ENCODE measurements at regions not wholly inside any gene's neighbourhood (a gene's known extent, or its start where the extent isn't known, plus 50 kb on each side); places are given as distances from the start of the nearest gene placed in this dataset.

DNA sequence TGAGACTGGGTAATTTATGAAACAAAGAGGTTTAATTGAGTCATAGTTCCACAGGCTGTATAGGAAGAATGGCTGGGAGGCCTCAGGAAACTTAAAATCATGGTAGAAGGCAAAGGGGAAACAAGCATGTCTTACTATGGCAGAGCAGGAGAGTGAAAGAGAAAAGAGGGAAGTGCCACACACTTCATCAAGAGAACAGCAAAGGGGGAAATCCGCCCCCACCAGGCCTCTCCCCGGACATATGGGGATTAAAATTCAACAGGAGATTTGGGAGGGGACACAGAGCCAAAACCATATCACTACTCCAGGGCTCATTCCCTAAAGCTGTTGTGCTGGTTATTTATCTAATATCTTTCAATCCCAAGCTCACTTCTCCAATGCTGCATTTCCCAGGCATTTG is 50.2 kb upstream of the NR3C1 start:
- TF ChIP-seq TARDBP (IDR thresholded peaks at IDR 0.05) (no peak), FOXM1 (IDR thresholded peaks at IDR 0.05; ENCODE audit: borderline replicate concordance) (no peak), SUZ12 (IDR thresholded peaks at IDR 0.05) (no peak), LEF1 (IDR thresholded peaks at IDR 0.05; ENCODE audit: borderline replicate concordance) (no peak), ZNF384 (IDR thresholded peaks at IDR 0.05) (no peak), ELF4 (IDR thresholded peaks at IDR 0.05) (no peak), CTBP1 (IDR thresholded peaks at IDR 0.05; ENCODE audit: borderline replicate concordance) (no peak), FOXA1 (IDR thresholded peaks at IDR 0.05) (no peak), HDGF (IDR thresholded peaks at IDR 0.05; ENCODE audit: borderline replicate concordance) (no peak)
- TF ChIP-seq, protein P1, sequence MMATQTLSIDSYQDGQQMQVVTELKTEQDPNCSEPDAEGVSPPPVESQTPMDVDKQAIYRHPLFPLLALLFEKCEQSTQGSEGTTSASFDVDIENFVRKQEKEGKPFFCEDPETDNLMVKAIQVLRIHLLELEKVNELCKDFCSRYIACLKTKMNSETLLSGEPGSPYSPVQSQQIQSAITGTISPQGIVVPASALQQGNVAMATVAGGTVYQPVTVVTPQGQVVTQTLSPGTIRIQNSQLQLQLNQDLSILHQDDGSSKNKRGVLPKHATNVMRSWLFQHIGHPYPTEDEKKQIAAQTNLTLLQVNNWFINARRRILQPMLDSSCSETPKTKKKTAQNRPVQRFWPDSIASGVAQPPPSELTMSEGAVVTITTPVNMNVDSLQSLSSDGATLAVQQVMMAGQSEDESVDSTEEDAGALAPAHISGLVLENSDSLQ (IDR thresholded peaks at IDR 0.05) = no peak
